Kidney epithelial cell (primary cell): ENCODE measurements at regions not wholly inside any gene's neighbourhood (a gene's known extent, or its start where the extent isn't known, plus 50 kb on each side); places are given as distances from the start of the nearest gene placed in this dataset.

Experiments
- DNase-seq: peaks from one replicate; pipeline ENCODE4 v3.0.0-alpha.2; 2010; ENCODE audit warnings: low read depth
- H3K27me3 ChIP-seq: 2 replicates; pipeline ENCODE4 v1.6.0; 2011; ENCODE audit warnings: low read length; ENCODE audit not compliant: control insufficient read depth, insufficient read depth
- H3K36me3 ChIP-seq: 2 replicates; pipeline ENCODE4 v1.5.1; 2011; ENCODE audit warnings: low read length; ENCODE audit not compliant: control insufficient read depth, insufficient read depth
- H3K4me3 ChIP-seq: 2 replicates; pipeline ENCODE4 v1.5.1; 2011; ENCODE audit warnings: low read depth, mild to moderate bottlenecking, control low read depth, low read length
- CTCF ChIP-seq: IDR thresholded peaks from 2 replicates; pipeline ENCODE4 v1.5.1; 2011; ENCODE audit warnings: mild to moderate bottlenecking, moderate library complexity, low read length, control low read depth, inconsistent platforms; ENCODE audit not compliant: insufficient read depth, poor library complexity, severe bottlenecking

GRCh38 chr5:110996742-110997141 is 74.8 kb upstream of the TSLP start:
- Histone ChIP-seq H3K36me3 (no peaks in the 10 kb centered on the region), H3K27me3 (no peaks in the 10 kb centered on the region), H3K4me3 (no peak overlapping the region)
- no peak for DNase-seq
- TF ChIP-seq CTCF = no peak

GRCh38 chr5:111002036-111002435 is 69.5 kb upstream of the TSLP start:
- Histone ChIP-seq H3K4me3 (no peak overlapping the region), H3K27me3 (no peaks in the 10 kb centered on the region), H3K36me3 (no peaks in the 10 kb centered on the region)
- DNase-seq = no peak
- no peak for TF ChIP-seq CTCF

- no peaks in the 10 kb centered on the region for H3K27me3 ChIP-seq
- no peak for DNase-seq
- H3K36me3 ChIP-seq = no peaks in the 10 kb centered on the region
- no peak for TF ChIP-seq CTCF
- H3K4me3 ChIP-seq = no peak overlapping the region
These were observed 67.9 kb upstream of the TSLP start for GRCh38 chr5:111003623-111004022.

GRCh38 chr5:111004291-111004690 is 67.2 kb upstream of the TSLP start:
- no peak for TF ChIP-seq CTCF
- Histone ChIP-seq H3K4me3 (no peak overlapping the region), H3K36me3 (no peaks in the 10 kb centered on the region), H3K27me3 (no peaks in the 10 kb centered on the region)
- DNase-seq = no peak

GRCh38 chr5:111010783-111011182 is 60.7 kb upstream of the TSLP start:
- DNase-seq = no peak
- TF ChIP-seq CTCF = no peak
- H3K4me3 ChIP-seq = no peak overlapping the region
- no peaks in the 10 kb centered on the region for H3K27me3 ChIP-seq
- no peaks in the 10 kb centered on the region for H3K36me3 ChIP-seq

- Histone ChIP-seq H3K36me3 (no peaks in the 10 kb centered on the region), H3K4me3 (no peak overlapping the region), H3K27me3 (no peaks in the 10 kb centered on the region)
- DNase-seq = no peak
- TF ChIP-seq CTCF = no peak
These were observed 58.5 kb upstream of the TSLP start for GRCh38 chr5:111013011-111013410.
